ENCODE measurements at regions not wholly inside any gene's neighbourhood (a gene's known extent, or its start where the extent isn't known, plus 50 kb on each side); places are given as distances from the start of the nearest gene placed in this dataset.

GRCh38 chr16:9351440-9351839 is 260.0 kb downstream of the HAPSTR1 start:
- ChIA-PET POLR2A (no interaction called here), CTCF (no interaction called here)
- Histone ChIP-seq H3K4me3 (ENCODE audit: low read depth, low read length) (no peak overlapping the region), H3K36me3 (ENCODE audit: control insufficient read depth, insufficient read depth, low read length) (no peaks in the 10 kb centered on the region), H3K27me3 (ENCODE audit: control insufficient read depth, insufficient read depth, low read length) (no peaks in the 10 kb centered on the region)
- DNase-seq (ENCODE audit: low read depth) = no peak
- TF ChIP-seq CTCF (IDR thresholded peaks at IDR 0.05; ENCODE audit: insufficient read depth, low read depth, low read length) = no peak

- ChIA-PET CTCF (no interaction called here), POLR2A (no interaction called here)
- DNase-seq (ENCODE audit: low read depth) = no peak
- H3K27me3 ChIP-seq (ENCODE audit: control insufficient read depth, insufficient read depth, low read length) = no peaks in the 10 kb centered on the region
- no peak for TF ChIP-seq CTCF (IDR thresholded peaks at IDR 0.05; ENCODE audit: insufficient read depth, low read depth, low read length)
- no peak overlapping the region for H3K4me3 ChIP-seq (ENCODE audit: low read depth, low read length)
- no peaks in the 10 kb centered on the region for H3K36me3 ChIP-seq (ENCODE audit: control insufficient read depth, insufficient read depth, low read length)
Observed at GRCh38 chr16:9351841-9352434, 260.5 kb downstream of the HAPSTR1 start.

- no peak for TF ChIP-seq CTCF (IDR thresholded peaks at IDR 0.05; ENCODE audit: insufficient read depth, low read depth, low read length)
- no peaks in the 10 kb centered on the region for H3K36me3 ChIP-seq (ENCODE audit: control insufficient read depth, insufficient read depth, low read length)
- H3K27me3 ChIP-seq (ENCODE audit: control insufficient read depth, insufficient read depth, low read length) = no peaks in the 10 kb centered on the region
- POLR2A ChIA-PET = no interaction called here
- no peak for DNase-seq (ENCODE audit: low read depth)
- no peak overlapping the region for H3K4me3 ChIP-seq (ENCODE audit: low read depth, low read length)
- CTCF ChIA-PET = no interaction called here
Observed at GRCh38 chr16:9357829-9358228, 266.4 kb downstream of the HAPSTR1 start.

GRCh38 chr16:9360075-9360474 is 268.6 kb downstream of the HAPSTR1 start:
- H3K27me3 ChIP-seq (ENCODE audit: control insufficient read depth, insufficient read depth, low read length) = no peaks in the 10 kb centered on the region
- ChIA-PET CTCF (no interaction called here), POLR2A (no interaction called here)
- TF ChIP-seq CTCF (IDR thresholded peaks at IDR 0.05; ENCODE audit: insufficient read depth, low read depth, low read length) = no peak
- H3K36me3 ChIP-seq (ENCODE audit: control insufficient read depth, insufficient read depth, low read length) = no peaks in the 10 kb centered on the region
- no peak overlapping the region for H3K4me3 ChIP-seq (ENCODE audit: low read depth, low read length)
- no peak for DNase-seq (ENCODE audit: low read depth)

GRCh38 chr16:9362050-9362449 is 270.6 kb downstream of the HAPSTR1 start:
- POLR2A ChIA-PET = no interaction called here

More at GRCh38 chr16:9362050-9362449, 270.6 kb downstream of the HAPSTR1 start:
- no peak for DNase-seq (ENCODE audit: low read depth)
- Histone ChIP-seq H3K36me3 (ENCODE audit: control insufficient read depth, insufficient read depth, low read length) (no peaks in the 10 kb centered on the region), H3K27me3 (ENCODE audit: control insufficient read depth, insufficient read depth, low read length) (no peaks in the 10 kb centered on the region), H3K4me3 (ENCODE audit: low read depth, low read length) (no peak overlapping the region)
- TF ChIP-seq CTCF (IDR thresholded peaks at IDR 0.05; ENCODE audit: insufficient read depth, low read depth, low read length) = no peak
- CTCF ChIA-PET = no interaction called here

Measured in BJ (cell line).